GM19395 (cell line): ENCODE measurements at regions not wholly inside any gene's neighbourhood (a gene's known extent, or its start where the extent isn't known, plus 50 kb on each side); places are given as distances from the start of the nearest gene placed in this dataset.
"Not testable (repeated sequence)": the region's sequence is repeated elsewhere in the genome, so short reads cannot be mapped to it uniquely, and the experiment has no call there.

Experiments
- ATAC-seq: cut with Tn5 transposase; IDR thresholded peaks from one replicate; pipeline ENCODE4 v1.9.1; 2021; ENCODE audit warnings: mild to moderate bottlenecking, moderate library complexity; ENCODE audit not compliant: unreplicated experiment

DNA sequence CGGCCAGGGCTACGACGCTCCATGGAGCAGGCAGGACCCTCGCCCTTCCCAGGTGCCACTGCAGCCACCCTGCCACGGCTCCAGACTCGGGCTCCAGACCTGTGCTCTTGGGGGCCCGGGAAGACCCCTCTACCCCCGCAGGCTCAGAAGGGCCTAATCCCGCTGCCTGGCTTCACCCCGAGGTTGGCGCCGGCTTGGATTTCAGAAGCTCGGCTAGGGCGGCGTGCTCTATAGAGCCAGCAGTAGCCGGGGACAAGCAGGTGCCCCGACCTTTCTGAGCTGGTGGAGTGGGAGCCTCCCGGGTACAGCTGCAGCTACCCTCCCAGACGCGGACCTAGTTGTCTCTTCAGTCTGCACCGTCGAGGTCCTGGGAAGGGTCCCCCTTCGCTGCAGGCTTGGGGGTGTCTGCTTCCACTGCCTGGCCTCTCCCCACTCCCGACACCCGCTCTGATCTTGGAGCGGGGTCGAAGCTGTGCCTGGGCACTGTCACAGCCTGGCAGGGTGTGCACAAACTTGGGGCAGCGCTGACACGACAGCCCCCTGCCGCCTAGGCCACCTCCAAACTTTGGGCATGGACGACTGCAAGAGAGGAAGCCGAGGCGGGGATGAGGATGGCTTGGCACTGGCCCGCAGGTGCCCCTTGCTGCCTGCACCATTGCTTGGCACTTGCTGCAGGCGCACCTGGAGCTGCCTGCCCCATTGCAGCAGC lies 1366.1 kb upstream of the CDH9 start:
- ATAC-seq = no peak

DNA sequence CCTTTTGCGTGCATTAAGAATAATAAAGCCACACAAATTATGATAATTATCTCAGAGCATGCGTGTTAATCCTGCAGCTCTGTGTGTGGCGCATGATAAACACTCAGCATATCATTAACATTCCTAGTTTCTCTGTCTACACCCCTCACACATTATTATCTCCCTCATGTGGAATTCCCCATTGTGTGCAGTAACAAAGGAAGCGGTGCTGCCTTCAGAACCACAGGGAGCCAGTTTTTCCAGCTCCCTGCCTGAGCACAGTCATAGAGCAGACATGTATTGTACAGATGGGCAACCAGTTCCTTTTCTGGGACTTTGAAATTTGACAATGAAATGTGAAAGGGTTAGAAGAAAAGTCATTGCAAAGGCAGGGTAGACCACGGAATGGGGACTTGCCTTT lies 1365.5 kb upstream of the CDH9 start:
- no peak for ATAC-seq

DNA sequence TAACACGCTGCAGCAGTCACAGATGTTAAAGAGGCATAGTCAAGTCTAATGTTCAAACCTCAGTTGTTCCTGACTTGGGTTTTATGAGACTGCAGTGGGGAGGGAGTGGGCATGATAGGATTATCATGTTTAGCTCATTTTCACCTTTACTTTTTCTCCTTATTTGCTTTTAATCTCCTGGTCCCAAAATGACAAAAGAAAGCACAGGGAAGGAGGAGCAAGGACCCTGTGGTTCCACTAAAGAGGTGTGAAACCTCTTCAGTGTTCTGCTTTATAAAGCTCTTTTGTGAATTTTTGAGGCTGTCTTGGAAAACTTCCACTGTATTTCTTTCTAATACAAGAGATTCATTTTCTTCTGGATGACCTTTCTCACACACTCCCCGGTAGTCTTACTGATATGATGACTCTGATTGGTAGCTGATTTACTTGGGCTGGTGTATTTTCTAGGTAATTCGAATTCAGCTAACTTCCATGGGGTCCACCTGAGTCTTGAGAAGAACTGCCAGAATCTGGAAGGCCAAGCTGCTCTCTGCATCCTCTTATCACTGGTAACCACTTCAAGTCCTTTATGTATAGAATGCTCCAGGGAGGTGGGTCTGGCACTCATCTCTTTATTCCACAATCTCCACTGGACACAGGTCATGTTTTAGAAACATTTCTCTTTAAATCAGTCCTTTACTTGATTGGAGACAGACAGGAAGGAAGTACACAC lies 1364.4 kb upstream of the CDH9 start:
- no peak for ATAC-seq

DNA sequence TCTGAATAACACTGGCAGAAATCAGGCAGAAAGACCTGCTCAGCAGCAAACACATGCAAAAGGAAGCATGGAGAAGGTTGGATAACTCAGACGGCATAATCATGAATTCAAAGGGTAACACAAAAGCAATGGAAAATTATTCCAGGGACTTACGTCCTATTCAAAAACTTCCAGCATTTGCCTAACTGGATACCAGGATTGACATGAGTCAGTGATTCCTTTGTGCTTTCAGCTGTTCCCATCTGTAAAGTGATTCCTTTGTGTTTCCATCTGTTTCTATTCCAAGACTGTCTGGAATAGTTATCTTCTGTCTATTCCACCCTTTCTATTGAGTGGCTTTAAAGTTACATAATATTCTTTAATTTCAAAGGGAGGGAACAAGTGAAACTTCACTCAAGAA lies 1361.7 kb upstream of the CDH9 start:
- ATAC-seq = no peak

DNA sequence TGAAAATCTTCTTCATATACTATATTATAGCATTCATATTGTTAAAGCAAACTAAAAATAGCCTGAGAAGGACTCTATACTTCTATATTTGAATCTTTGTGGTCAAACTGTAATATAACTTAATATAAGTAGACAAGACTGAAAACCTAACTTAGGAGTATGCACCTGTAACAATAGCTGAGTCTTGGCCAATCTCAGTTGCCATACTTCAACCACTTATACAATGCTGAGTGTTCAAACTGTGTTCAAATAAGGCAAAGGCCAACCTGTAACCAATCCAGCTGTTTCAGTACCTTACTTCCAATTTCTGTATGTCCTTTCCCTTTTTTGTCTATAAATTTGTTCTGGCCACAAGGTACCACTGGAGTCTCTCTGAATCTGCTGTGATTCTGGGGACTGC lies 1360.8 kb upstream of the CDH9 start:
- no peak for ATAC-seq

DNA sequence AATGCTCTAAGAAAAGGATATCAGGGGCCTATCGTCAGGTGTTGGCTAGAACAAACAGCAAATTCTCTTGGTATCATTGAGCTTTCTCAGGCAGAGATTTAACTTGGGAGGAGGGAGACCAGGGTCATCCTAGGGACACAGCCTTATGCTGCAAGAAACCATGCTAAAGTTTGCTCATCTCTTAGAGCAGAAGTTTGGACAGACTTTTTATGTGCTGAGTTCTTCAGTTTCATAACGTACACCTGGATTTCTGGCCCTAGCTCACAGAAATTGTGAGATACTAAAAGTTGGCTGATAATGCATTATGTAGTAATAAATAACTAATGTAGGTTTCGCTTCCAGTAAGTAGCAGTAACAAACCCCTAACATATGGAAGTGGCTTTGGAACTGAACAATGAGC lies 1359.8 kb upstream of the CDH9 start:
- no peak for ATAC-seq

DNA sequence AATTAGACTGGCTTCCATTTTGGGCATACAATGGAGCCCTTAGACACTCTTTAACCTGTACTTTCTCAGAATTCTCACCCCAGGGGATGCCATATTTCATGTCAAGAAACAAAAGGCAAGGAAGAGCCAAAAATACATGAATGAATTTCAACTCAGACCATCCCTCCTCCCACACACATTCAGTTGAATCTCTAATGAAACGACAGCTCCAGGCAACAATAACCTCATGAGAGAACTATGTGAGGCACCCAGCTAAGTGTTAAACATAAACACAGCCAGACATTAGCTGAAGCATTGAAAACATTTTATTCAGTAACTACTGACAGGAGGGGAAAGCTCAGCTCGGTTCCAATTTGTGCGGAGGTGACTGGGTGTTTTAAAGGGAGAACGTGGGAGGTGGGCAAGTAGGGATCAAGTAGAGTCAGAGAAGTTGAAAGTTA lies 1359.1 kb upstream of the CDH9 start:
- no peak for ATAC-seq

DNA sequence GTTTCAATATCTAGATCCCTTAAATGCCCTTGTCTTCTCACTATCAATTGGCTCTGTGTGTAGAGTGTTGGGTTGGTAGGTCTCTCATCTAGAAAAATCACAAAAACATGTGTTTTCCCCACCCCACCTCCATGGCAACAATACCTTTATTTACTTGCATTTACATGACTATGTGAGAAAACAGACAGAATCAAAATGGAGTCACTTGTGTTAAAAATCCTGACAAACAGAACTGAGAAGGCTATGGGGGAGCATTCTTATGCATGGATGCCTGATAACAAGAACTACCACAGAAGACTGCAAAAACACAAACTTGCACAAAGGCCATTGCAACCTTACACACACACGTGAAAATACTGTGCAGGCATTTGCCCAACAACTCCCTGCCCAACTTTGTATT lies 1352.9 kb upstream of the CDH9 start:
- ATAC-seq = no peak

DNA sequence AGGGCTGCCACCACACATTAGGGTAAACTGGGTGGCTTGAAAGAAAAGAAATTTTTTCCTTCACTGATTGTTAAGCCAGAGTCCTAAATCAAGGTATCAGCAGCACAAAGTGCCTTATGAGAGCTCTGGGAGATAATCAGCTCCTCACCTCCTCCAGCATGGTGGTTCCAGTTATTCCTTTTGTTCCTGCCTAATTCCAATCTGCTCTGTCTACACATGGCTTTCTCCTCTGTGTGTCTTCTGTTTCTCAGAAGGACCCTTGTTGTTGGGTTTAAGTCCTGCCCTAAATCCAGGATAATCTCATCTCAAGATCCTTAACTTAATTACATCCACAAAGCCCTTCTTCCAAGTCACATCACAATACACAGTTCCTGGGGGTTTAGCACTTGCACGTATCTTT lies 1352.0 kb upstream of the CDH9 start:
- no peak for ATAC-seq

DNA sequence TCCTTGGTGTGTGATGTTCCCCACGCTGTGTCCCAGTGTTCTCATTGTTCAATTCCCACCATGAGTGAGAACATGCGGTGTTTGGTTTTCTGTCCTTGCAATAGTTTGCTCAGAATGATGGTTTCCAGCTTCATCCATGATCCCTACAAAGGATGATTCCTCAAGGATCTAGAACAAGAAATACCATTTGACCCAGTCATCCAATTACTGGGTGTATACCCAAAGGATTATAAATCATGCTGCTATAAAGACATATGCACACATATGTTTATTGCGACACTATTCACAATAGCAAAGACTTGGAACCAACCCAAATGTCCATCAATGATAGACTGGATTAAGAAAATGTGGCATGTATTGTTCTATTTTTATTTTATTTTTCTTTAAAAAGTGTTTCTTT lies 1351.3 kb upstream of the CDH9 start:
- ATAC-seq = not testable (repeated sequence)

DNA sequence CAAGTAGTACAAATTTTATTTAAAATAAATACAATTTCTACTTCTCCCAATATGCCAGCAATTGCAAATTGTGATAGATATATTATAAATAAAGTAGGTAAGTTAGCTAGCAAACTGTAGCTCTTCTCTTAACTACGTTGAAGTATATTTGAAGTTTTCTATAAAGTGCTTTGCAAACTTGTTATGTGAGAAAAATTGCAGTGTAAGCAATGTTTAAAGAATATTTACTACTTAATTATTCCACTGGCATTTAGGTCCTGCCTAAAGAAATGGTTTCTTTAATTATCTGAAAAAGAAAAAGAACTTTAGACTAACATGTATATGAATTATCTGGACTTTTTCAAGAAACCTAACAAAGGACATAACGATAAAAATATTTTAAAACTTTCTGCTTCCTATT lies 1350.0 kb upstream of the CDH9 start:
- ATAC-seq = no peak

DNA sequence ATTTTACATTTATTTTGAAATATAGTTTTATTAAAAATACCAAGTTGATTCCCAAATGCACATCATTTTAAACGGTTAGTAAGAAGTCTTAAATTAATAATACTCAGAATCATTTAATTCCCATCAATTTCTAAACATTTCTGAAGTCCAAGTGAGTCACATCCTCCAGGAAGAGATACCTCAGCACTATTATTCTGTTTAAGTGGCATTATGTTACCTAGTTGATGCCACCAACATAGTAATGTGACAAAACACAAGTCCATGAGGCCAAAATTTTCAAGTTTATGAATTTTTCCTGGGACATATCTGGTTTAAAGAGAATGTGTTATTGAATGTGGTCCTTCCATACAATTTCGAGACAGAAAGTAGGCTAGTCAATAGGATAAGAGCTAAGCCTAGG lies 1348.3 kb upstream of the CDH9 start:
- ATAC-seq = no peak

DNA sequence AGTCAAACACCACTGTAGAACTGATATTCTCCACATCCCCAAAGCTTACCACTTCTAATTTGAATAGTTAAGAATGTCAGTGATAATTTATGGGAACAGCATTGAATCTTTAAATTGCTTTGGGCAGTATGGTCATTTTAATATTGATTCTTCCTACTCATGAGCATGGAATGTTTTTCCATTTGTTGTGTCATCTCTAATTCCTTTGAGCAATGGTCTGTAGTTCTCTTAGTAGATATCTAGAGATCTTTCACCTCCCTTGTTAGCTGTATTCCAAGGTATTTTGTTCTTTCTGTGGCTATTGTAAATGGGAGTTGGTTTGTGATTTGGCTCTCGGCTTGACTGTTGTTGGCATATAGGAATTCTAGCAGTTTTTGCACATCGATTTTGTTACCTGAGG lies 1341.8 kb upstream of the CDH9 start:
- no peak for ATAC-seq

DNA sequence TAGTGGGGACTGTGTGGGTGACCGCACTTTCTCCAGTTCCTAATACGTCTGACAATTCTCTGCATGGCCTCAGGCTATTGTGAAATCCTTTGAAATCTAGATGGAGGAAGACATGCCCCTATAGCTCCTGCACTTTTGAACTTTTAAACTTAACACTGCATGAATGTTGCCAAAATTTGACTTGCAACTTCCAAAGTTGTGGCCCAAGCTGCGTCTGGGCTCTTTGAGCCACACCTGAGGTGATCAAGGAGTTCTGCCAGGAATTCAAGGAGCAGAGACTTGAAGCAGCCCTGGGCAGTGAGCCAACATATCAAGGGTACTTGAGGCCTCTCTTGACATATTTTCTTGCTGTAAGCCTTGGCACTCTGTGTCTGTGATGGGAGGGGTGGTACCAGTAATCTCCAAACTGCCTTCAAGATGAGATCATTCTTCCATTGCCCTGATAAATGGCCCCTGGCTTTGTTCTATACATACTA lies 1336.1 kb upstream of the CDH9 start:
- ATAC-seq = no peak

DNA sequence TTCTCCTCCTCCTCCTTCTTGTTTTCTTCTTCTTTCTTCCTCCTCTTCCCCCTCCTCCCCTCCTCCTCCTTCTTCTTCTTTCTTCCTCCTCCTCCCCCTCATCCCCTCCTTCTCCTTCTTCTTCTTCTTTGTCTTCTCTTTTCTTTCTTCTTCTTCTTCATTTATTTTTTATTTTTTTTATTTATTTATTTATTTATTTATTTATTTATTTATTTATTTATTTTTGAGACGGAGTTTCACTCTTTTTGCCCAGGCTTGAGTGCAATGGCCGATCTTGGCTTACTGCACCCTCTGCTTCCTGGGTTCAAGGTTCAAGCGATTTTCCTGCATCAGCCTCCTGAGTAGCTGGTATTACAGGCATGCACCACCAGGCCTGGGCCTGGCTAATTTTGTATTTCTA lies 1332.5 kb upstream of the CDH9 start:
- ATAC-seq = no peak

DNA sequence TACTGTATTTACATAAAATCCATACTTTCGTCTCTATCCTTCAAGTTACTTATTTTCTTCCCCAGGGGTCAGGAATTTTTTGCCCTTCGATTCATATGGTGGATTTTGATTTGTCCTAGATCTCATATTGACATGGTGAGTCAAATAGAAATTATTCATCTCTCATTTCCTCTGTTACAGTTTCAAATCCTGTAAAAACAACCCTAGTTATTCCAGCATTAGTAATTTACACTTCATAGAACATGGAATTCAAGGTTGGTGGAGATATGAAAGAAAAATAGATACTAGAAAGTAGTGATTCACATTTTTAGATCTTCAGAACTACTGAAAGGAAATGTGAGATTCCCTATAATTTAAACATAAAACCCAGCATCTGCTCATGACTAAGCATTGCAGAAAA lies 1331.0 kb upstream of the CDH9 start:
- ATAC-seq = no peak

DNA sequence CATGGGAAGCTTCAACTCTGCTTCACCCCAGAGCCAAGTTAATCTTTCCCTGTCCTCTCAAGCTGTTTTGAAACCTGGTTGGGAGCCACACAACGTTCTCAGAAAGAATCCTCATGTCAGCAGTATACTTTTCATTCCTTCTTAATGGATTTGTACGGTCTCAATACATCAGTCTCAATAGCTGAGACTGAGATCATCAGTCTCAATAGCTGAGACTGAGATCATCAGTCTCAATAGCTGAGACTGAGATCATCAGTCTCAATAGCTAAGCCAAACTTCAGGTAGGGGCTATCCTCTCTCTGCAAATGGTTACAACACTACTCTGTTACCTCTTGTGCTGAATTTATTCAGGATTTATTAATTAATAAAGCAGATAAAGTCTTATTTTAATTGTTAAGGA lies 1317.4 kb upstream of the CDH9 start:
- no peak for ATAC-seq

DNA sequence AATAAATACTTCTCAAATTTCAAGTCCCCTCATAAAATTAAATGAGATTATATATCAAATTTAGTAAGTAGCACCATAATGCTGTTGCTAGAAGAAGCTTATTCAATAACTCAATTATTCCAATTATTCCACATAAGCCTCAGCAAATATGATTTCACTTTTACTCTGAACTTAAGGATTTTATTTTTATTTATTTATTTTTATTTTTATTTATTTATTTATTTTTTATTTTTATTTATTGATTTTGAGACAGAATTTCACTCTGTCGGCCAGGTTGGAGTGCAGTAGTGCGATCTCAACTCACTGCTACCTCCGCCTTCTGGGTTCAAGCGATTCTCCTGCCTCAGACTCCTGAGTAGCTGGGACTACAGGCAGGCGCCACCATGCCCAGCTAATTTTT lies 1308.3 kb upstream of the CDH9 start:
- ATAC-seq = no peak

DNA sequence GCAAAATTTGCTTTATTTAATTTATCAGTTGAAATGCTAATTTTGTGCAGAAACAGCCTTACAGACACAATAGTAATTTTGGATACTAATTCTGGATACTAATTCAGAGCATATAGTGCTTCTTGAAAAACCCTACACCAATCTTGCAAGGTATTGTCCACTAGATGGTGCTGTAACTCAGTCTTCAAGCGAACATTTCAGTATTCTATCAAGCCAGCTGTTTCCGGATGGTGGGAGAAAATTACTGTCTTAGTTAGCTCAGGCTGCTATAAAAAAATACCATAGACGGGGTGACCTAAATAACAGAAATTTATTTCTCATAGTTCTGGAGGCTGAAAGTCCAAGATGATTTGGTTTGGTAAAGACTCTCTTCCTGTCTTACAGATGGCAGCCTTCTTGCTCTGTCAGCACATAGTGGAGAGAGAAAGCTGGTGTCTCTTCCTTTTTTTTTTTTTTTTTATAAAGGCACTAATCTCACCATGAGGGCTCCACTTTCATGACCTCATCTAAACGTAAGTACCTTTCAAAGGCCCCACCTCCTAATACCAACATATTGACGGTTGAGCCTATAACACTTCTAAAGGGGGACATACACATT lies 1306.5 kb upstream of the CDH9 start:
- no peak for ATAC-seq

DNA sequence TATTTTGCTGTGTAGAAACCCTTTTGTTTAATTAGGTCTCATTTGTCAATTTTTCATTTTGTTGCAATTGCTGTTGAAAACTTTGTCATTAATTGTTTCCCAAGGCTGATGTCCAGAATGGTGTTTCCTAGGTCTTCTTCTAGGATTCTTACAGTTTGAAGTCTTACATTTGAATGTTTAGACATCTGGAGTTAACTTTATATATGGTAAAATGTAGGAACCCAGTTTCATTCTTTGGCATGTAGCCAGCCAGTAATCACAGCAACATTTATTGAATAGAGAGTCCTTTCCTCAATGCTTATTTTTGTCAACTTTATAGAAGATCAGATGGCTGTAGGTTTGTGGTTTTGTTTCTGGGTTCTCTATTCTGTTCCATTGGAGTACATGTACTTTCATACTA lies 1290.8 kb upstream of the CDH9 start:
- no peak for ATAC-seq

DNA sequence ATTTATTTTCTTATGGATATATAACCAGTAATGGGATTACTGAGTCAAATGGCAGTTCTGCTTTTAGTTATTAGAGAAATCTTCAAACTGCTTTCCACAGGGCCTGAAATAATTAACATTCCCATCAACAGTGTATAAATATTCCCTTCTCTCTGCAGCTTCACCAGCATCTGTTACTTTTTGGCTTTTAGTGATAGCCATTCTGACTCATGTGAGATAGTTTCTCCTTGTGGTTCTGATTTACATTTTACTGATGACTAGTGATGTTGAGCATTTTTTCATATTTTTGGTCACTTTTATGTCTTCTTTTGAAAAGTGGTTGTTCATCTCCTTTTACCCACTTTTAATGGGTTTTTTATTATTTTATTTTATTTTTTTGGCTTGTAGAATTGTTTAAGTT lies 1290.3 kb upstream of the CDH9 start:
- no peak for ATAC-seq

DNA sequence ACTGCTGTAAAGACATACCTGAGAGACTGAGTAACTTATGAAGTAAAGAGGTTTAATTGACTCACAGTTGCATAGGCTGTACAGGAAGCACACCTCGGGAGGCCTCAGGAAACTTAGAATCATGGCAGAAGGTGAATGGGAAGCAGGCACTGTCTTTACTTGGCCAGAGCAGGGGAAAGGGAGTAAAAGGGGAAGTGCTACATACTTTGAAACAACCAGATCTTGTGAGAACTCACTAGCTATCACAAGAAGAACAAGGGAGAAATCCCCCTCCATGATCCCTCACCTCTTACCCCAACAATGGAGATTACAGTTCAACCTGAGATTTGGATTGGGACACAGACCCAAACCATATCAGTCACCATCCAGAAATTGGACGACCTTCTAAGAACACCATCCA lies 1285.8 kb upstream of the CDH9 start:
- no peak for ATAC-seq
